HepG2 (cell line): ENCODE measurements at regions not wholly inside any gene's neighbourhood (a gene's known extent, or its start where the extent isn't known, plus 50 kb on each side); places are given as distances from the start of the nearest gene placed in this dataset.

ENCODE experiments used
- DZIP1 ChIP-seq: sonication (generic); formaldehyde crosslinking; IDR thresholded peaks from 2 replicates; pipeline ENCODE4 v1.5.0; 2020; ENCODE audit warnings: mild to moderate bottlenecking, missing genetic modification reagents
- HDAC2 ChIP-seq: sonication (generic); formaldehyde crosslinking; IDR thresholded peaks from 2 replicates; pipeline ENCODE4 v1.4.0; 2020; ENCODE audit warnings: missing genetic modification reagents
- ZNF20 ChIP-seq: sonication (generic); formaldehyde crosslinking; IDR thresholded peaks from 2 replicates; pipeline ENCODE4 v1.4.0; 2020; ENCODE audit warnings: mild to moderate bottlenecking, moderate library complexity, missing genetic modification reagents
- ZNF234 ChIP-seq: sonication (generic); formaldehyde crosslinking; conservative IDR thresholded peaks from 2 replicates; pipeline ENCODE4 v1.5.1; 2020; ENCODE audit warnings: mild to moderate bottlenecking, missing genetic modification reagents
- ZNF280D ChIP-seq: sonication (generic); formaldehyde crosslinking; IDR thresholded peaks from 2 replicates; pipeline ENCODE4 v1.5.1; 2020; ENCODE audit warnings: mild to moderate bottlenecking, missing genetic modification reagents
- ZNF318 ChIP-seq: sonication (generic); formaldehyde crosslinking; IDR thresholded peaks from 2 replicates; pipeline ENCODE4 v1.4.0; 2020; ENCODE audit warnings: mild to moderate bottlenecking, missing genetic modification reagents
- ZNF383 ChIP-seq: sonication (generic); formaldehyde crosslinking; IDR thresholded peaks from 2 replicates; pipeline ENCODE4 v1.4.0; 2020; ENCODE audit warnings: missing genetic modification reagents, mild to moderate bottlenecking, borderline replicate concordance
- ZNF496 ChIP-seq: sonication (generic); formaldehyde crosslinking; IDR thresholded peaks from 2 replicates; pipeline ENCODE4 v1.8.1; 2023; ENCODE audit warnings: mild to moderate bottlenecking, moderate library complexity, missing genetic modification reagents; ENCODE audit not compliant: insufficient replicate concordance
- ZNF780A ChIP-seq: sonication (generic); formaldehyde crosslinking; IDR thresholded peaks from 2 replicates; pipeline ENCODE4 v1.8.0; 2022; ENCODE audit warnings: mild to moderate bottlenecking, missing genetic modification reagents, moderate library complexity
- TF ChIP-seq, protein P1 (sequence below): sonication (generic); formaldehyde crosslinking; IDR thresholded peaks from 2 replicates; pipeline ENCODE4 v1.8.0; 2022; ENCODE audit warnings: mild to moderate bottlenecking, missing genetic modification reagents, moderate library complexity
- TF ChIP-seq, protein P2 (sequence below): sonication (generic); formaldehyde crosslinking; IDR thresholded peaks from 2 replicates; pipeline ENCODE4 v1.8.1; 2023; ENCODE audit warnings: mild to moderate bottlenecking, moderate library complexity, missing genetic modification reagents

DNA sequence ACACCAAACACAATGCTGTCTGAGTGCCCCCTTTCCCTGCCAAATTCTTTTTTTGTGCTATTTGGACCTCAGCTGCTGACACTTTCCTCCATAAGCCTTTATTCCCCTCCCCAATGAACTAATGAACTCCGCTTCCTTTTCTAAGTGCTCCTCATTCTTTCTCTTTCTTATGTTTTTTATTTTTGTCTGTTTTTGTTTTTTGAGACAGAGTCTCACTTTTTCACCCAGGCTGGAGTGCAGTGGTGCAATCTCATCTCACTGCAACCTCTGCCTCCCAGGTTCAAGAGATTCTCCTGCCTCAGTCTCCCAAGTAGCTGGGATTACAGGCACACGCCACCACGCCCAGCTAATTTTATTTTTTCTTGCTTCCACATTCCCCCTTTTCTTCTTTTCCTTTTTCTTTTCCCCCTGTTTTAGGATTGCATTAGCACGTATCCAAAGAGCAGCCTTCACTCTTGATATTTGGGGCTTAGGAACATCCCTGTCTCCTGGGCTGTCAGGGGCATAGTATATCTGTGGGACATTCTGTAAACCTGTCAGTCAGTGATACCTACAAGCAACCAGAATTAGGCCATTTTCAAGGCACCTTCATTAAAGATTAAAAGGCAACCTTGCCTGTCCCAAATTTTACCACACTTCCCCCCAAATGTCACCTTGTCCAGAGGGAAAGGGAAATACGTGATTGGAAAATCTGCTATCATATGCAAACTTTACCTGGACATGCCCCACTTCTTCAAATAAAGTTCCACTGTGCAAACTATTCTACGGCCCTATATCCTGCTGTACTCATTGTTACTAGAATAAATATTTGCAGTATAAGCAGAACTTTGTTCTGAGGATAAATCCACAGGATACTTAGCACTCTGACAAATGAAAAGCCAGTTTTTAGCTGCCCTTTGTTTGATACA, 65.1 kb upstream of the ACSL3 start (continued):
- peak; percentile 12 for TF ChIP-seq ZNF280D (CRISPR knock-in tag)
- TF ChIP-seq HDAC2, result peak; percentile 95
- no peak for TF ChIP-seq ZNF20 (CRISPR knock-in tag)
- 0 out of 2 replicates have a peak, but pooled peaks have one; percentile 15 for TF ChIP-seq ZNF383
- TF ChIP-seq, protein P1, sequence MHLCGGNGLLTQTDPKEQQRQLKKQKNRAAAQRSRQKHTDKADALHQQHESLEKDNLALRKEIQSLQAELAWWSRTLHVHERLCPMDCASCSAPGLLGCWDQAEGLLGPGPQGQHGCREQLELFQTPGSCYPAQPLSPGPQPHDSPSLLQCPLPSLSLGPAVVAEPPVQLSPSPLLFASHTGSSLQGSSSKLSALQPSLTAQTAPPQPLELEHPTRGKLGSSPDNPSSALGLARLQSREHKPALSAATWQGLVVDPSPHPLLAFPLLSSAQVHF (CRISPR knock-in tag), result no peak
- TF ChIP-seq ZNF318 (CRISPR knock-in tag), result no peak
- TF ChIP-seq ZNF496 (CRISPR knock-in tag), result no peak
- no peak for TF ChIP-seq ZNF780A (CRISPR knock-in tag)
- TF ChIP-seq, protein P2, sequence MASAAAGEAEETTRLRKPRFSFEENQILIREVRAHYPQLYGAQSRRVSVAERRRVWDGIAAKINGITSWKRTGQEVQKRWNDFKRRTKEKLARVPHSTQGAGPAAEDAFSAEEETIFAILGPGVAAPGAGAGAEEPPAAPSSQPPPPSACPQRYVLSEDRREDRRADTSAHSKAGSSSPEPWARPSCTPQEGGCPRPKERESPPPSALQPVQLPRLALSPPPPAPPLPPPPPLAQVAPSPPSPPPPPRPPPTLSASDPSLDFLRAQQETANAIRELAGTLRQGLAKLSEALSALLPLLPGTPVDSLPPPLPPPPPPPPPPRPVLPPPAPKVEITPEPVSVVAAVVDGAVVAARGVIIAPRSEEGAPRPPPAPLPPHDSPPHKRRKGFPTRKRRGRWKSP (CRISPR knock-in tag), result no peak
- TF ChIP-seq ZNF234 (CRISPR knock-in tag), result no peak
- TF ChIP-seq DZIP1 (CRISPR knock-in tag), result no peak
